DND-41 (cell line): ENCODE measurements at regions not wholly inside any gene's neighbourhood (a gene's known extent, or its start where the extent isn't known, plus 50 kb on each side); places are given as distances from the start of the nearest gene placed in this dataset.

Experiments
- EZH2 ChIP-seq: IDR thresholded peaks from 3 replicates; pipeline ENCODE4 v1.6.1; 2012; ENCODE audit warnings: borderline replicate concordance, low read depth, mild to moderate bottlenecking, moderate library complexity, low read length, inconsistent platforms; ENCODE audit not compliant: severe bottlenecking
- TF ChIP-seq, protein P1 (sequence below): IDR thresholded peaks from 2 replicates; pipeline ENCODE4 v1.5.1; 2012; ENCODE audit warnings: borderline replicate concordance, low read length, moderate library complexity, mild to moderate bottlenecking; ENCODE audit not compliant: poor library complexity, severe bottlenecking; ENCODE audit errors: extremely low read depth

GRCh38 chr17:72588561-72588960, 467.7 kb downstream of the SOX9 start:
- TF ChIP-seq, protein P1, sequence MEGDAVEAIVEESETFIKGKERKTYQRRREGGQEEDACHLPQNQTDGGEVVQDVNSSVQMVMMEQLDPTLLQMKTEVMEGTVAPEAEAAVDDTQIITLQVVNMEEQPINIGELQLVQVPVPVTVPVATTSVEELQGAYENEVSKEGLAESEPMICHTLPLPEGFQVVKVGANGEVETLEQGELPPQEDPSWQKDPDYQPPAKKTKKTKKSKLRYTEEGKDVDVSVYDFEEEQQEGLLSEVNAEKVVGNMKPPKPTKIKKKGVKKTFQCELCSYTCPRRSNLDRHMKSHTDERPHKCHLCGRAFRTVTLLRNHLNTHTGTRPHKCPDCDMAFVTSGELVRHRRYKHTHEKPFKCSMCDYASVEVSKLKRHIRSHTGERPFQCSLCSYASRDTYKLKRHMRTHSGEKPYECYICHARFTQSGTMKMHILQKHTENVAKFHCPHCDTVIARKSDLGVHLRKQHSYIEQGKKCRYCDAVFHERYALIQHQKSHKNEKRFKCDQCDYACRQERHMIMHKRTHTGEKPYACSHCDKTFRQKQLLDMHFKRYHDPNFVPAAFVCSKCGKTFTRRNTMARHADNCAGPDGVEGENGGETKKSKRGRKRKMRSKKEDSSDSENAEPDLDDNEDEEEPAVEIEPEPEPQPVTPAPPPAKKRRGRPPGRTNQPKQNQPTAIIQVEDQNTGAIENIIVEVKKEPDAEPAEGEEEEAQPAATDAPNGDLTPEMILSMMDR = no peak
- TF ChIP-seq EZH2 = no peak
